GM23338 (cell line): ENCODE measurements at regions not wholly inside any gene's neighbourhood (a gene's known extent, or its start where the extent isn't known, plus 50 kb on each side); places are given as distances from the start of the nearest gene placed in this dataset.

Experiments
- ATAC-seq: fragments of 200-7000 bp; cut with Tn5 transposase; 3 replicates; pipeline ENCODE4 v1.9.1; 2020
- DNase-seq: peaks from one replicate; pipeline ENCODE4 v3.0.0-alpha.2; 2015; ENCODE audit warnings: low spot score
- H2AFZ ChIP-seq: fragments of 200-600 bp; sonication (generic); 2 replicates; pipeline ENCODE4 v1.8.0; 2016; ENCODE audit warnings: antibody characterized with exemption, mild to moderate bottlenecking, moderate library complexity
- H3F3A ChIP-seq: fragments of 200-600 bp; sonication (generic); replicated peaks from 2 replicates; pipeline ENCODE4 v1.8.0; 2017; ENCODE audit warnings: antibody characterized with exemption, mixed run types, low read depth
- H3K27ac ChIP-seq: fragments of 200-600 bp; sonication (generic); 2 replicates; pipeline ENCODE4 v1.6.1; 2016; ENCODE audit warnings: low read depth
- H3K27me3 ChIP-seq: fragments of 200-600 bp; sonication (generic); 2 replicates; pipeline ENCODE4 v1.8.0; 2016; ENCODE audit warnings: mild to moderate bottlenecking, mixed run types, moderate library complexity; ENCODE audit not compliant: insufficient read depth
- H3K36me3 ChIP-seq: fragments of 200-600 bp; sonication (generic); 2 replicates; pipeline ENCODE4 v1.8.0; 2016; ENCODE audit warnings: mild to moderate bottlenecking; ENCODE audit not compliant: insufficient read depth
- H3K4me1 ChIP-seq: fragments of 200-600 bp; sonication (generic); 2 replicates; pipeline ENCODE4 v1.8.0; 2016; ENCODE audit warnings: mild to moderate bottlenecking, moderate library complexity; ENCODE audit not compliant: insufficient read depth
- H3K4me2 ChIP-seq: fragments of 200-600 bp; sonication (generic); 2 replicates; pipeline ENCODE4 v1.7.1; 2017; ENCODE audit warnings: mixed run types
- H3K4me3 ChIP-seq: fragments of 200-600 bp; sonication (generic); 2 replicates; pipeline ENCODE4 v1.6.1; 2016; ENCODE audit warnings: mixed run types
- H3K79me2 ChIP-seq: fragments of 200-600 bp; sonication (generic); replicated peaks from 2 replicates; pipeline ENCODE4 v1.8.0; 2017; ENCODE audit warnings: mild to moderate bottlenecking; ENCODE audit not compliant: insufficient read depth
- H3K9me2 ChIP-seq: fragments of 200-600 bp; sonication (generic); 2 replicates; pipeline ENCODE4 v1.8.0; 2017; ENCODE audit not compliant: insufficient read depth
- H4K20me1 ChIP-seq: fragments of 200-600 bp; sonication (generic); replicated peaks from 2 replicates; pipeline ENCODE4 v1.8.0; 2017; ENCODE audit warnings: mild to moderate bottlenecking; ENCODE audit not compliant: insufficient read depth
- H3K27ac Mint-ChIP-seq: 2 replicates; pipeline ENCODE4 v1.8.0; 2020; ENCODE audit warnings: inconsistent platforms, mild to moderate bottlenecking, moderate library complexity, mixed read lengths
- H3K27me3 Mint-ChIP-seq: 3 replicates; pipeline ENCODE4 v1.8.0; 2022; ENCODE audit warnings: low read depth, mild to moderate bottlenecking, moderate library complexity, mixed read lengths, inconsistent platforms; ENCODE audit not compliant: insufficient read depth, poor library complexity
- H3K36me3 Mint-ChIP-seq: 3 replicates; pipeline ENCODE4 v1.8.0; 2021; ENCODE audit warnings: low read depth, mild to moderate bottlenecking, inconsistent platforms, moderate library complexity, mixed read lengths
- H3K4me1 Mint-ChIP-seq: 3 replicates; pipeline ENCODE4 v1.8.0; 2020; ENCODE audit warnings: mild to moderate bottlenecking, inconsistent platforms, mixed read lengths
- H3K4me3 Mint-ChIP-seq: 3 replicates; pipeline ENCODE4 v1.8.0; 2021; ENCODE audit warnings: moderate library complexity, mild to moderate bottlenecking, inconsistent platforms, mixed read lengths
- H3K9me3 Mint-ChIP-seq: 3 replicates; pipeline ENCODE4 v1.8.0; 2020; ENCODE audit warnings: moderate library complexity, mild to moderate bottlenecking, inconsistent platforms, mixed read lengths
- CREB1 ChIP-seq: fragments of 250-450 bp; sonication (Bioruptor Pico); IDR thresholded peaks from 2 replicates; pipeline ENCODE4 v1.5.0; 2020; ENCODE audit warnings: low read depth, mild to moderate bottlenecking, moderate library complexity
- ETS1 ChIP-seq: IDR thresholded peaks from 2 replicates; pipeline ENCODE4 v1.6.1; 2016; ENCODE audit warnings: antibody characterized with exemption
- EZH2 ChIP-seq: fragments of 200-600 bp; sonication (generic); IDR thresholded peaks from one replicate; pipeline ENCODE4 v1.8.0; 2017; ENCODE audit warnings: antibody characterized with exemption, mild to moderate bottlenecking, low read depth; ENCODE audit not compliant: unreplicated experiment
- EZH2phosphoT487 ChIP-seq: fragments of 200-600 bp; sonication (generic); IDR thresholded peaks from one replicate; pipeline ENCODE4 v1.8.1; 2018; ENCODE audit warnings: antibody characterized with exemption; ENCODE audit not compliant: unreplicated experiment
- JUNB ChIP-seq: IDR thresholded peaks from one replicate; pipeline ENCODE4 v1.6.1; 2016; ENCODE audit warnings: antibody characterized with exemption; ENCODE audit not compliant: unreplicated experiment
- NANOG ChIP-seq: IDR thresholded peaks from 2 replicates; pipeline ENCODE4 v1.6.1; 2016; ENCODE audit warnings: antibody characterized with exemption, borderline replicate concordance
- POLR2AphosphoS5 ChIP-seq: IDR thresholded peaks from 2 replicates; pipeline ENCODE4 v1.6.1; 2016; ENCODE audit warnings: antibody characterized with exemption, low read depth
- REST ChIP-seq: IDR thresholded peaks from one replicate; pipeline ENCODE4 v1.6.1; 2018; ENCODE audit warnings: antibody characterized with exemption; ENCODE audit not compliant: unreplicated experiment
- STAT1 ChIP-seq: IDR thresholded peaks from one replicate; pipeline ENCODE4 v1.6.1; 2016; ENCODE audit warnings: antibody characterized with exemption; ENCODE audit not compliant: unreplicated experiment
- ZNF114 ChIP-seq: fragments of 250-450 bp; sonication (Bioruptor Pico); IDR thresholded peaks from 2 replicates; pipeline ENCODE4 v1.5.0; 2020; ENCODE audit warnings: mild to moderate bottlenecking, moderate library complexity
- ZNF331 ChIP-seq: fragments of 250-450 bp; sonication (Bioruptor Pico); IDR thresholded peaks from 2 replicates; pipeline ENCODE4 v1.5.0; 2020; ENCODE audit warnings: low read depth, mild to moderate bottlenecking, moderate library complexity
- TF ChIP-seq, protein P1 (sequence below): fragments of 250-450 bp; sonication (Bioruptor Pico); IDR thresholded peaks from 2 replicates; pipeline ENCODE4 v1.5.0; 2020; ENCODE audit warnings: mild to moderate bottlenecking, moderate library complexity
- TF ChIP-seq, protein P2 (sequence below), 2 experiments: fragments of 200-600 bp in 1 of 2; sonication (generic) in 1 of 2; conservative IDR thresholded peaks; 2 replicates each; pipeline versions ENCODE4 v1.5.1 to v1.6.1; 2016 to 2017; ENCODE audit warnings: antibody characterized with exemption in 2 of 2, low read depth in 2 of 2, mild to moderate bottlenecking in 2 of 2, moderate library complexity in 1 of 2

DNA sequence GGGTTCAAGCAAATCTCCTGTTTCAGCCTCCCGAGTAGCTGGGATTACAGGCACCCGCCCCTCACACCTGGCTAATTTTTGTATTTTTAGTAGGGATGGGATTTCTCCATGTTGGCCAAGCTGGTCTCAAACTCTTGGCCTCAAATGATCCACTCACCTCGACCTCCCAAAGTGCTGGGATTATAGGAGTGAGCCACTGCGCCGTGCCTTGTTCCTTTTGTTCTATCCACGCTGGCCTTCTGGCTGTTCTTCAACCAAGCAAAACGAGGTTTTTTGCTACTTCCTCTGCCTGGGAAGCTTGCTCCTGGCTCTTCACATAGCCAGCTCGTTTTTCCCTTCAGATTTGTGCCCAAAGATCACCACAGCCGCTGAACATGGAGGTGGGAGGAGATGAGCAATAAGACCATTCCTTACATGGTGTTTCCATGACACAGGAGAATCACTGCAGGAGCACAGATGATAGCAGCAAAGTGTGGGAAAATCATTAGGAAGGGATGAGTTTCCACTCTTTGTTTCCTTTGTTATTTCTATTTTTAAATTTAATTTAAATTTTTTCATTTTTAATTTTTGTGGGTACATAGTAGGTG, 201.0 kb upstream of the ZNF217 start:
- H3K9me2 ChIP-seq: no peaks in the 10 kb centered on the region
- no peaks in the 10 kb centered on the region for H3K27me3 ChIP-seq
- DNase-seq (no peak), ATAC-seq (no peak)
- H3K36me3 ChIP-seq: no peaks in the 10 kb centered on the region
- H2AFZ ChIP-seq: peak overlapping the region; percentile 88
- Mint-ChIP-seq H3K4me1 (peaks cover 19% of the 10 kb centered on the region), H3K4me3 (no peak overlapping the region), H3K27ac (no peak overlapping the region), H3K36me3 (peaks cover 4% of the 10 kb centered on the region; the same call in 1 of the 3 replicates), H3K27me3 (peaks cover 3% of the 10 kb centered on the region), H3K9me3 (no peaks in the 10 kb centered on the region)
- H3K4me3 ChIP-seq: no peak overlapping the region
- H4K20me1 ChIP-seq: no peaks in the 10 kb centered on the region
- no peaks in the 10 kb centered on the region for H3K79me2 ChIP-seq
- no peak overlapping the region for H3K27ac ChIP-seq
- H3K4me1 ChIP-seq: peaks cover 15% of the 10 kb centered on the region
- H3F3A ChIP-seq: no peaks in the 10 kb centered on the region
- TF ChIP-seq, protein P1, sequence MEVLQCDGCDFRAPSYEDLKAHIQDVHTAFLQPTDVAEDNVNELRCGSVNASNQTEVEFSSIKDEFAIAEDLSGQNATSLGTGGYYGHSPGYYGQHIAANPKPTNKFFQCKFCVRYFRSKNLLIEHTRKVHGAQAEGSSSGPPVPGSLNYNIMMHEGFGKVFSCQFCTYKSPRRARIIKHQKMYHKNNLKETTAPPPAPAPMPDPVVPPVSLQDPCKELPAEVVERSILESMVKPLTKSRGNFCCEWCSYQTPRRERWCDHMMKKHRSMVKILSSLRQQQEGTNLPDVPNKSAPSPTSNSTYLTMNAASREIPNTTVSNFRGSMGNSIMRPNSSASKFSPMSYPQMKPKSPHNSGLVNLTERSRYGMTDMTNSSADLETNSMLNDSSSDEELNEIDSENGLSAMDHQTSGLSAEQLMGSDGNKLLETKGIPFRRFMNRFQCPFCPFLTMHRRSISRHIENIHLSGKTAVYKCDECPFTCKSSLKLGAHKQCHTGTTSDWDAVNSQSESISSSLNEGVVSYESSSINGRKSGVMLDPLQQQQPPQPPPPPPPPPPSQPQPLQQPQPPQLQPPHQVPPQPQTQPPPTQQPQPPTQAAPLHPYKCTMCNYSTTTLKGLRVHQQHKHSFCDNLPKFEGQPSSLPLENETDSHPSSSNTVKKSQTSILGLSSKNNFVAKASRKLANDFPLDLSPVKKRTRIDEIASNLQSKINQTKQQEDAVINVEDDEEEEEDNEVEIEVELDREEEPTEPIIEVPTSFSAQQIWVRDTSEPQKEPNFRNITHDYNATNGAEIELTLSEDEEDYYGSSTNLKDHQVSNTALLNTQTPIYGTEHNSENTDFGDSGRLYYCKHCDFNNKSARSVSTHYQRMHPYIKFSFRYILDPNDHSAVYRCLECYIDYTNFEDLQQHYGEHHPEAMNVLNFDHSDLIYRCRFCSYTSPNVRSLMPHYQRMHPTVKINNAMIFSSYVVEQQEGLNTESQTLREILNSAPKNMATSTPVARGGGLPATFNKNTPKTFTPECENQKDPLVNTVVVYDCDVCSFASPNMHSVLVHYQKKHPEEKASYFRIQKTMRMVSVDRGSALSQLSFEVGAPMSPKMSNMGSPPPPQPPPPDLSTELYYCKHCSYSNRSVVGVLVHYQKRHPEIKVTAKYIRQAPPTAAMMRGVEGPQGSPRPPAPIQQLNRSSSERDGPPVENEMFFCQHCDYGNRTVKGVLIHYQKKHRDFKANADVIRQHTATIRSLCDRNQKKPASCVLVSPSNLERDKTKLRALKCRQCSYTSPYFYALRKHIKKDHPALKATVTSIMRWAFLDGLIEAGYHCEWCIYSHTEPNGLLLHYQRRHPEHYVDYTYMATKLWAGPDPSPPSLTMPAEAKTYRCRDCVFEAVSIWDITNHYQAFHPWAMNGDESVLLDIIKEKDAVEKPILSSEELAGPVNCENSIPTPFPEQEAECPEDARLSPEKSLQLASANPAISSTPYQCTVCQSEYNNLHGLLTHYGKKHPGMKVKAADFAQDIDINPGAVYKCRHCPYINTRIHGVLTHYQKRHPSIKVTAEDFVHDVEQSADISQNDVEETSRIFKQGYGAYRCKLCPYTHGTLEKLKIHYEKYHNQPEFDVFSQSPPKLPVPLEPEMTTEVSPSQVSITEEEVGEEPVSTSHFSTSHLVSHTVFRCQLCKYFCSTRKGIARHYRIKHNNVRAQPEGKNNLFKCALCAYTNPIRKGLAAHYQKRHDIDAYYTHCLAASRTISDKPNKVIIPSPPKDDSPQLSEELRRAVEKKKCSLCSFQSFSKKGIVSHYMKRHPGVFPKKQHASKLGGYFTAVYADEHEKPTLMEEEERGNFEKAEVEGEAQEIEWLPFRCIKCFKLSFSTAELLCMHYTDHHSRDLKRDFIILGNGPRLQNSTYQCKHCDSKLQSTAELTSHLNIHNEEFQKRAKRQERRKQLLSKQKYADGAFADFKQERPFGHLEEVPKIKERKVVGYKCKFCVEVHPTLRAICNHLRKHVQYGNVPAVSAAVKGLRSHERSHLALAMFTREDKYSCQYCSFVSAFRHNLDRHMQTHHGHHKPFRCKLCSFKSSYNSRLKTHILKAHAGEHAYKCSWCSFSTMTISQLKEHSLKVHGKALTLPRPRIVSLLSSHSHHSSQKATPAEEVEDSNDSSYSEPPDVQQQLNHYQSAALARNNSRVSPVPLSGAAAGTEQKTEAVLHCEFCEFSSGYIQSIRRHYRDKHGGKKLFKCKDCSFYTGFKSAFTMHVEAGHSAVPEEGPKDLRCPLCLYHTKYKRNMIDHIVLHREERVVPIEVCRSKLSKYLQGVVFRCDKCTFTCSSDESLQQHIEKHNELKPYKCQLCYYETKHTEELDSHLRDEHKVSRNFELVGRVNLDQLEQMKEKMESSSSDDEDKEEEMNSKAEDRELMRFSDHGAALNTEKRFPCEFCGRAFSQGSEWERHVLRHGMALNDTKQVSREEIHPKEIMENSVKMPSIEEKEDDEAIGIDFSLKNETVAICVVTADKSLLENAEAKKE (CRISPR knock-in tag): no peak
- TF ChIP-seq EZH2phosphoT487: no peak
- TF ChIP-seq ZNF114: no peak
- no peak for TF ChIP-seq POLR2AphosphoS5
- no peak for TF ChIP-seq NANOG
- TF ChIP-seq EZH2: no peak
- TF ChIP-seq, protein P2, sequence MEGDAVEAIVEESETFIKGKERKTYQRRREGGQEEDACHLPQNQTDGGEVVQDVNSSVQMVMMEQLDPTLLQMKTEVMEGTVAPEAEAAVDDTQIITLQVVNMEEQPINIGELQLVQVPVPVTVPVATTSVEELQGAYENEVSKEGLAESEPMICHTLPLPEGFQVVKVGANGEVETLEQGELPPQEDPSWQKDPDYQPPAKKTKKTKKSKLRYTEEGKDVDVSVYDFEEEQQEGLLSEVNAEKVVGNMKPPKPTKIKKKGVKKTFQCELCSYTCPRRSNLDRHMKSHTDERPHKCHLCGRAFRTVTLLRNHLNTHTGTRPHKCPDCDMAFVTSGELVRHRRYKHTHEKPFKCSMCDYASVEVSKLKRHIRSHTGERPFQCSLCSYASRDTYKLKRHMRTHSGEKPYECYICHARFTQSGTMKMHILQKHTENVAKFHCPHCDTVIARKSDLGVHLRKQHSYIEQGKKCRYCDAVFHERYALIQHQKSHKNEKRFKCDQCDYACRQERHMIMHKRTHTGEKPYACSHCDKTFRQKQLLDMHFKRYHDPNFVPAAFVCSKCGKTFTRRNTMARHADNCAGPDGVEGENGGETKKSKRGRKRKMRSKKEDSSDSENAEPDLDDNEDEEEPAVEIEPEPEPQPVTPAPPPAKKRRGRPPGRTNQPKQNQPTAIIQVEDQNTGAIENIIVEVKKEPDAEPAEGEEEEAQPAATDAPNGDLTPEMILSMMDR (conservative IDR thresholded peaks at IDR 0.05; ENCODE audit: low read depth in 2 of 2): no peak
- TF ChIP-seq STAT1: no peak
- no peak for TF ChIP-seq REST
- no peak for TF ChIP-seq ZNF331 (CRISPR knock-in tag)
- TF ChIP-seq JUNB: no peak
- TF ChIP-seq ETS1: no peak
- no peak for TF ChIP-seq CREB1
- H3K4me2 ChIP-seq: no peak overlapping the region
